ENCODE measurements at regions not wholly inside any gene's neighbourhood (a gene's known extent, or its start where the extent isn't known, plus 50 kb on each side); places are given as distances from the start of the nearest gene placed in this dataset.
A peak's percentile ranks its signal among the peaks of the same experiment; 100 is the strongest.

GRCh38 chr4:136495851-136496250 is 1036.4 kb downstream of the PCDH18 start:
- DNase-seq: no peak

GRCh38 chr4:136495076-136495475 is 1037.2 kb downstream of the PCDH18 start:
- DNase-seq: no peak

GRCh38 chr4:136489101-136489500 is 1043.2 kb downstream of the PCDH18 start:
- no peak for DNase-seq

GRCh38 chr4:136484996-136485395 is 1047.3 kb downstream of the PCDH18 start:
- no peak for DNase-seq

- DNase-seq: no peak
Observed at GRCh38 chr4:136476753-136477152, 1055.5 kb downstream of the PCDH18 start.

- no peak for DNase-seq
Observed at GRCh38 chr4:136471051-136471450, 1061.2 kb downstream of the PCDH18 start.

GRCh38 chr4:136465691-136466090 is 1066.6 kb downstream of the PCDH18 start:
- no peak for DNase-seq

GRCh38 chr4:136463941-136464340 is 1068.4 kb downstream of the PCDH18 start:
- no peak for DNase-seq

- DNase-seq: no peak
Observed at GRCh38 chr4:136461533-136461932, 1070.8 kb downstream of the PCDH18 start.

- no peak for DNase-seq
Observed at GRCh38 chr4:136458326-136458725, 1074.0 kb downstream of the PCDH18 start.

- DNase-seq: no peak
Observed at GRCh38 chr4:136457577-136457976, 1074.7 kb downstream of the PCDH18 start.

GRCh38 chr4:136457004-136457403 is 1075.3 kb downstream of the PCDH18 start:
- DNase-seq: no peak

GRCh38 chr4:136443006-136443405 is 1089.3 kb downstream of the PCDH18 start:
- DNase-seq: no peak

GRCh38 chr4:136442447-136442846 is 1089.8 kb downstream of the PCDH18 start:
- DNase-seq: no peak

GRCh38 chr4:136441629-136442282 is 1090.5 kb downstream of the PCDH18 start:
- no peak for DNase-seq

- DNase-seq: no peak
Observed at GRCh38 chr4:136438645-136439044, 1093.6 kb downstream of the PCDH18 start.

GRCh38 chr4:136424052-136424451 is 1108.2 kb downstream of the PCDH18 start:
- DNase-seq: no peak

GRCh38 chr4:136414981-136415380 is 1117.3 kb downstream of the PCDH18 start:
- no peak for DNase-seq

GRCh38 chr4:136412708-136413107 is 1119.6 kb downstream of the PCDH18 start:
- DNase-seq: no peak

- no peak for DNase-seq
Observed at GRCh38 chr4:136400829-136401228, 1131.5 kb downstream of the PCDH18 start.

- DNase-seq: no peak
Observed at GRCh38 chr4:136395212-136395722, 1137.0 kb downstream of the PCDH18 start.

GRCh38 chr4:136392576-136392975 is 1139.7 kb downstream of the PCDH18 start:
- peak; percentile 53 for DNase-seq

GRCh38 chr4:136390824-136391223 is 1141.5 kb downstream of the PCDH18 start:
- DNase-seq: no peak

GRCh38 chr4:136383082-136383481 is 1149.2 kb downstream of the PCDH18 start:
- no peak for DNase-seq

- no peak for DNase-seq
Observed at GRCh38 chr4:136371231-136371630, 1161.1 kb downstream of the PCDH18 start.

Data from amniotic stem cell (primary cell).